HG02943 (cell line): ENCODE measurements at regions not wholly inside any gene's neighbourhood (a gene's known extent, or its start where the extent isn't known, plus 50 kb on each side); places are given as distances from the start of the nearest gene placed in this dataset.

Experiments used
- ATAC-seq: cut with Tn5 transposase; IDR thresholded peaks from one replicate; pipeline ENCODE4 v1.9.1; 2021; ENCODE audit warnings: mild to moderate bottlenecking, low read depth, moderate library complexity; ENCODE audit not compliant: unreplicated experiment

GRCh38 chrX:110600745-110601310 is 194.8 kb downstream of the CHRDL1 start:
- ATAC-seq = no peak

GRCh38 chrX:110614596-110614995 is 181.0 kb downstream of the CHRDL1 start:
- no peak for ATAC-seq
